ENCODE measurements at regions not wholly inside any gene's neighbourhood (a gene's known extent, or its start where the extent isn't known, plus 50 kb on each side); places are given as distances from the start of the nearest gene placed in this dataset.

- in situ Hi-C loops (cut with HindIII; ENCODE audit: low sequenced_read_pairs): no loop called here
Observed at GRCh38 chr15:70222606-70223005, 124.9 kb upstream of the TLE3 start.

DNA sequence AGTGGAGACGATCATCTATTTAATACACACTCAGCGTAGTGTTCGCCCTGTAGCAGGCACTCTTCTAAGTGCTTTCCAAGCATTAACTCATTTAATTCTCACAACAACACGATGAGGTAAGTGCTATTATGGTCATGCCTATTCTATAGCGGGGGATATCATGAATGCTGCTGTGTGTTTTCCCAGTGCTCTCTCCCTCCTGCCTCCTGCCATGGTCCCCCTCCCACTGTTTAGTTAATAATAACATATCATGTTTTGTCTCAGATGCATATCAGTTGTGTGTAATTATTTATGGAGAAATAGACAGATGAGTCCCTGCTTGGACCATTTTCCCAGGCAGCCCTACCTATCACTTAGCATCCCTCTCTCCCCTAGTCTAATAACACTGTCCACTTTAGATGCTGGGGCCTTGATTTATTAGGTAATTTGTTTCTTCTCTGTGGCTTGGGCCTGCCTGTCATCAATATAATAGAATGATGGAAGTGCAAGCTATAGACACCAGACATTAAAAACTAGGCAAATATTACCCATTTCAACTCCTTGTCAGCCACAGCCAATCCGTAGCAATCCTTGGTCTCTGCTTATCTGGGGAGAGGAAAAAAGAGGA is 122.9 kb upstream of the TLE3 start:
- in situ Hi-C loops (cut with HindIII; ENCODE audit: low sequenced_read_pairs): no loop called here

DNA sequence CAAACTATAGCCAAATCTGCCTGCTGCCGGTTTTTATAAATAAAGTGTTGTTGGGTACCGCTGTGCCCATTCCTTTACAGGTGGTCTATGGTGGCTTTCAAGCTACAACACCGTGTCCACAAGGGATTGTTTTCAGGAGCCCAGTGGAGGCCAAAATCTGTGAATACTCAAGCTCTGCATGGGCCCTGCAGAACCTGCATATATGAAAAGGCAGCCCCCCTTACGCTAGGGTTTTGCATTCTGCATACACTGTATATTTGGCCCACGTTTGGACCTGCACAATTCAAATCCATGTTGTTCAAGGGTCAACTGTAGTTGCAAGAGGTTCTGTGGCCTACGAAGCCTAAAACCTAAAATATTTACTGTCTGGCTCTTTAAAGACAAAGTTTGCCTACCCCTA is 122.2 kb upstream of the TLE3 start:
- in situ Hi-C loops (cut with HindIII; ENCODE audit: low sequenced_read_pairs): no loop called here

DNA sequence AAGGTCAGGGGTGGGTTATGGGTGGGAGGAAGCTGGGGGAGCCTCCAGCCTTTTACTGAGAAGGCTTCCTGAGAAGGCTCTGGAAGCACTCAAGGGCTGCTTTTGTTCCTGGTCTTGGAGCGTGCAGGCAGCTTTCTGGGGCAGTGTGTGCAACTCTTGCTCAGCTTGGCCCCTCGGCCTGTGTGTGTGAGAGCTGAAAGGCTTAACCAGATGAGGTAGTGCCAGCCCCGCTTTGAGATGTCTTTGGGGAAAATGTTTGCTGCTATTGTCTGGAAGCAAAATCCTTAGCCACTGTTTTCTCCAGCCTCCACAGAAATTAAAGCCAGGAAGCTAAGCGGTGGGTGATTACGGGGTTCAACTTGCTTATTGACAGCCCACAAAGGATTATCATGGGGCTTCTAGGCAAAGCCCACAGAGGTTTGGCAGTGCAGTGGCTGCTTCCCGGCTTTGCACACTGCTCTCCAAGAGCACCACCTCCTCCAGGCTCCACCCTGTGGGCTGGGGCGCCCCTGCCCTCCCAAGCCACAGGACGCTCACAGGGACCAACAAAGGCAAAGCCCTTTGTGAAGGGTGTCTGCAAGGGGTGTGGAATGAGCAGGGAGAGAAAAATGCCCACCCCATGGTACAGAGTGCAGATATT is 121.7 kb upstream of the TLE3 start:
- in situ Hi-C loops (cut with HindIII; ENCODE audit: low sequenced_read_pairs): no loop called here

DNA sequence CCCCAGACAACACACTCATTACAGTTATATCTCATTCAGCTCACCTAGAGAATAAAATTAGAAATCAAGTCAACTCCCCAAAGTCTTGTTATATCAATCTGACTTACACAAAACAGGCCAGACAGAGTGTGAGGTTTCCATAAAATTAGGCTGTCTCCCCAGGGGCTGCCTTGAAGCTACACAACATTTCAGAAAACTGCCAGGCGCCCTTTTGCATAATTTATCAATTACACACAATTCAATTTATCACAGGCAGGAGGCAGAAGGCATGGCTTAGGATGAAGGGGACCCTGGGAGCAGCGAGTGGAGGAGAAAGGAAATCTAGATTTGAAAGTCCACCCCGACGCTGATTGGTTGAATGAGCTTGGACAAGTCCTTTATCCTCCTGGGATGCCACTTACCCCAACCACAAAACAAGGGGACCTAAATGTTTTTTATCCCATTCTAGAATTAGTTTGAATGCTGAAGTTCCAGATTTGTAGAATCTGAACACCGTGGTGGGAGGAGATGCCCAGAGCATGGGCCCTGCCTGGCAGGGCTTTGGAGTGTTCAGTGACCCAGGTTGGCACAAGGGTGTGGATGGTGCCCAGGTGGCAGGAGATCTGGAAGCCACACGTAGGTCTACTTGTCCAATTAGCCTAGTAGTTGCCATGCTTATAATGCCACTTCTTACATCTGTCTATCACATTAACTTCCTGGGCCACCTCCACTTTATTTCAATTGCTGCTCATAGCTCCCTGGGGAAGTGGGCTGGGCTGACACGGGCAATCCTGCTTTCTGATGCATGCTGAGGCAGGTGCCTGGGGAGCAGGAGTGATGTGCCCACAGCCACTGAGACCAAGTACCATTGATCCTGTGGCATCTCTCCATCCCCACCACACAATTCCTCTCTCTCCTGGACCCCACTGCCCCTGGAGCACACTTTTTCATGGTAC is 119.8 kb upstream of the TLE3 start:
- in situ Hi-C loops (cut with HindIII; ENCODE audit: low sequenced_read_pairs): no loop called here

DNA sequence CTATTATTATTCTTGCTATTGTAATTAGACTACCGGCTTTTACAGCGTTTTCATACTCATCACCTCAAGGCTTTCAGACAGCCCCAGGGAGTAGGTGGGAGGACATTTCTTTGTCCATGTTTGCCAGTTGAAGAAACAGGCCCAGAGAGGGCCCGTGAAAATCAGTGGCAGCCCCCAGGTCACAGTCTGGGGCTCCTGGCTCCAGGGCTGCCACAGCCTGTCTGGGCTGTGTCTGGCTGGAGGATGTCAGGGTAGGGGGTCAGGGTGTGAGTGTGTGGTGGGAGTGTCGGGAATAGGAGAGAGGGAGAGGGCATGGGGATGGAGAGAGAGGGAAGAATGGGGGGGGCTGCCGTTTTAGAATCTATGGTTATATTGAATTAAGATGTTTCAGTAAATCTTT is 118.2 kb upstream of the TLE3 start:
- in situ Hi-C loops (cut with HindIII; ENCODE audit: low sequenced_read_pairs): no loop called here

GRCh38 chr15:70214941-70215635 is 117.4 kb upstream of the TLE3 start:
- in situ Hi-C loops (cut with HindIII; ENCODE audit: low sequenced_read_pairs): loop anchor here (5.0 kb wide), 1 partner anchor 67 kb away; no protein-coding TSS in a partner anchor

DNA sequence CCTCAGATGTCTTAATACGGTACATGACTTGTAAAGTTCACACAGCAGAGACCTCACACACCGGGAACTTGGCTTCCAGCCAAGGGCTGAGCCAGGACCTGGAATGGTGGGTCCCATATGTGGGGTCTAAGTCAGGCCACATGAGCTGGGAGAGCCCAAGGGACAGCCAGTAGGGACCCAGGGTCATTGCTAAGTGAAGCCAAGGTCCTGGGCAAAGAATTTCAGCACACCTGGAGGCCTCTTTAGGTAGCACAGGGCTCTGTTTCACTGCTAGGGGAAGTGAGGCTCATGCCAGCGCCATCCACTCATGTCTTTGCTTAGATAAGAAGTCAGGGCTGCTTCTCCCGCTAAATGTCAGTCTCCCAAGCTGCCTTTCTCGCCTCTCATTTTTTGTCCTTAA is 116.6 kb upstream of the TLE3 start:
- in situ Hi-C loops (cut with HindIII; ENCODE audit: low sequenced_read_pairs): loop anchor here (5.0 kb wide), 1 partner anchor 68 kb away; no protein-coding TSS in a partner anchor

DNA sequence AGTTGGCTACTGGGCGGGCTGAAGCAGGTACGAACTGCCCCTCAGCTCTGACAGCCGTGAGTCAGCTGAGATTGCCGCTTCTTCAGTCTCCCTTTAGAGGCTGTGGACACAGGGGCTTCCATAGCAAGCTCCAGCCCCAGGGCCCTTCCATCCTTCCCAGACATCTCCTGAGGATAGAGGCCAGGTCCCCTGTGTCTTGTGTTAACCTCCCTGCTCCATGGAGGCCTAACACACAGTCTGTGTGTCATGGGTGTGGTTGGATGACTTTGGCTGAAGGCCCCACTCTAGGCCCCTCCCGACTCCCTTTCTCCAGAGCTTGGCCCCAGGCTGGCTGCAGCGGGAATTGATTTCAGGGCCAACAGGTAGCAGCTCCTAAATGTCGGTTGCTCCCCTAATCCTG is 116.1 kb upstream of the TLE3 start:
- in situ Hi-C loops (cut with HindIII; ENCODE audit: low sequenced_read_pairs): loop anchor here (5.0 kb wide), 1 partner anchor 69 kb away; no protein-coding TSS in a partner anchor

DNA sequence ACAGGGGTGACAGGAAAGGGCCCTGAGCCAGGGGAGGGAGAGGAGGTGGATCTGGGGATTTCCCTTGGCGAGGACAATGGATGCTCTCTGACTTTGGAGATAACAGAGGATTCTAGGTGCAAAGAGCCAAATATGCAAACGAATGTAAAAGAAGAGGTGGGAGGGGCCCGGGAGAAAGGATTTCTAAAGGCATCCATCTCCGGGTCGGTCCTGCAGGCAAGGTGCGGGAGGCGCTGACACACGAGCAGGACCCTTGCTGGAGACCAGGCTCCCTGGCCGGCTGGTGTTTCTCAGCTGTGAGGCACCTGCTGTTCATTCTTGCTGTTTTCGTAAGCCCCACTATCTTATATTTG is 115.2 kb upstream of the TLE3 start:
- in situ Hi-C loops (cut with HindIII; ENCODE audit: low sequenced_read_pairs): loop anchor here (5.0 kb wide), 1 partner anchor 69 kb away; no protein-coding TSS in a partner anchor

- in situ Hi-C loops (cut with HindIII; ENCODE audit: low sequenced_read_pairs): loop anchor here (5.0 kb wide), 1 partner anchor 70 kb away; no protein-coding TSS in a partner anchor
Observed at GRCh38 chr15:70212286-70212962, 114.7 kb upstream of the TLE3 start.

- in situ Hi-C loops (cut with HindIII; ENCODE audit: low sequenced_read_pairs): loop anchor here (5.0 kb wide), 1 partner anchor 72 kb away; no protein-coding TSS in a partner anchor
Observed at GRCh38 chr15:70210528-70210927, 112.8 kb upstream of the TLE3 start.

GRCh38 chr15:70210076-70210475 is 112.4 kb upstream of the TLE3 start:
- in situ Hi-C loops (cut with HindIII; ENCODE audit: low sequenced_read_pairs): loop anchor here (5.0 kb wide), 1 partner anchor 72 kb away; no protein-coding TSS in a partner anchor

GRCh38 chr15:70209499-70209898 is 111.8 kb upstream of the TLE3 start:
- in situ Hi-C loops (cut with HindIII; ENCODE audit: low sequenced_read_pairs): no loop called here

DNA sequence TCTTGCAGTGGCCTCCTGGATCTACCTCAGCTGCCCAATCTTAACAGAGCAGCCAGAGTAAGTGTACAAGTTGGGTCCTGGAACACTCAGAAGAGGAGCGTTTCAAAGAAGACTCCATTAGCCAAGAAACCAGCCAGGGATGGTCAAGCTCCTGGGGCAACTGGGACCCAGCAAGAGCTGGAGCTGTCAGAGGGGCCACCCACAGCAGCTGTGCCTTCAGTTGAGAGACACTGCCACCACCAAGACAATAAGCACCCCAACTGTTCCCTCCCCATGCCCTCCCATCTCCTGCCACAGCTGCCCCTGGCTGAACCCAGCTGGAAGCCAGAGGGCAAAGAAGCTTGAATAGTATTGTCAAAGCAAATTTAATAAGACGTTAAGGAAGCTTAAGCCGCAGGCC is 110.6 kb upstream of the TLE3 start:
- in situ Hi-C loops (cut with HindIII; ENCODE audit: low sequenced_read_pairs): no loop called here

DNA sequence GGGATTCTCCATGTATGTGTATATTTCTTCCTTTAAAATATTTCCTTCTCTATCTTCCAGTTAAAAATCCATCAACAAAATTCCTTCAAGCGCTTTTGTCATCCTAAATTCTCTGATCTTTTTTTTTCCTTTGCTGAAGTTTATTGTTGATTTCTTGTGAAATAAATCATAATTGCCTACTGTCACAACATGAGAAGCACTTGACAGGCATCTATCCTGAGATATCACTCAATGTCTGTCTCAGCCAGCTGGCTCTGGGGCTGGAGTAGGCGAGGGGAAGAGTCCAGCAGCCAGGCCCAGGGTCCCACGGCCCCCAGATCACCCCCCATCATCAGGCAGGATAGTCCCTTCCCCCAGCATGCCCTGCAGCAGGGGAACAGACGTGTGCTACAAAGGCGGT is 109.0 kb upstream of the TLE3 start:
- in situ Hi-C loops (cut with HindIII; ENCODE audit: low sequenced_read_pairs): no loop called here

DNA sequence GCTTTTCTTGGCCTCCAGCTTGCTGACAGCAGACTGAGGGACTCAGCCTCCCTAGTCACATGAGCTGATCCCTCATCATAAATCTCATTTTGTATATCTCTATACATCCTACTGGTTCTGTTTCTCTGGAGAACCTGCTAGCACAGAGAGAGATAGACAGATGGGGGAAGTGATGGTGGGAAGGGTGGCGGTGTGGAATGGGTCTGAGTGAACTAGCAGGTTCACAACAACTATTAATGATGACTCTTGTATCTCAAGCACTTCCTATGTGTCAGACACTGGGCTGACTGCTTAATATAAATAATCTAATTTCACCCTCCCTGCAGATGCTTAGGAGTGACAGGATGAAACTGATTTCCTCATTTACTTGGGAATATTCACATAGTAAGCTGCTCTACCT is 106.9 kb upstream of the TLE3 start:
- in situ Hi-C loops (cut with HindIII; ENCODE audit: low sequenced_read_pairs): no loop called here

DNA sequence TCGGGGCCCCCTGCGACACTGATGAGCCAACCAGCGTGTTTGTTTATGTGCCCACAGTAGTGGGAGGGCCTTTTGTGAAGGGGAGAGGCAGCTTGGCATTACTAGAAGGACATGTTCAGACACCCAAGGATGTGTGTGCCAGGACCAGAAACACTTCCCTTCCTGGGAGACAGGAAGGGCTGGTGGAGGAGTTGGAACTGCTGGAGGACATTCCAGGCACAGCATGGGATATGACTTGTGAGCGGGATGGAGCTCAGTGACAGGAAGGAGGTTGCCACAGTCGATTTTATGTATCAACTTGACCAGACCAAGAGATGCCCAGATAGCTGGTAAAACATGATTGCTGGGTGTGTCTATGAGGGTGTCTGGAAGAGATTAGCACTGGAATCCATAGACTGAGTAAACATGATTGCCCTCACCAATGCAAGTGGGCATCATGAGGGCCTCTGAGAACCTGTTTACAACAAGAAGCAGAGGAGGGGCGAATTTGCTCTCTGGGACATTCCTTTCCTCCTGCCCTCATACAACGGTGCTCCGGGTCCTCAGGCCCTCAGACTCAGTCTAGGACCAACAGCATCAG is 106.4 kb upstream of the TLE3 start:
- in situ Hi-C loops (cut with HindIII; ENCODE audit: low sequenced_read_pairs): no loop called here

- in situ Hi-C loops (cut with HindIII; ENCODE audit: low sequenced_read_pairs): no loop called here
Observed at GRCh38 chr15:70202756-70203155, 105.0 kb upstream of the TLE3 start.

- in situ Hi-C loops (cut with HindIII; ENCODE audit: low sequenced_read_pairs): no loop called here
Observed at GRCh38 chr15:70201425-70201775, 103.7 kb upstream of the TLE3 start.

All from endothelial cell of hepatic sinusoid (primary cell).